ENCODE measurements at regions not wholly inside any gene's neighbourhood (a gene's known extent, or its start where the extent isn't known, plus 50 kb on each side); places are given as distances from the start of the nearest gene placed in this dataset.

DNA sequence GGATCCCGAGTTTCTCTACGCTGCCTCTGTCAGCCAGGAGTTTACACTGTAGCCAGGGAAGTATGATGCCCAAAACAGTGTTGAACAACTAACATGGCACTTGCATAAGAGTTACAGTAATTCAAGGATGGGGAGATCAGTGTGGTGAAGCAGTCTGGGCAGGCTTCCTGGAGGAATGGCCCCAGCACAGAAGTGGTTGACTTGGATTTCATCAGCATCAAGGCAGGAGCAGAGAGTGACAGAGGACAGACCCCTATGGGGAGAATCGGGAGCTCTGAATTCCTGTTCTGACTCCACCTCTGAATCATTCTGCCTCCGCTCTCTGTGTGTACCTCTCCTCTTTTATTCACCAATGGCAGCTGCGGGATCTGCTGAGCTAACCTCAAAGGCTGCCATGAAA lies 124.5 kb downstream of the KCNA5 start (continued):
- TF ChIP-seq, protein P1, sequence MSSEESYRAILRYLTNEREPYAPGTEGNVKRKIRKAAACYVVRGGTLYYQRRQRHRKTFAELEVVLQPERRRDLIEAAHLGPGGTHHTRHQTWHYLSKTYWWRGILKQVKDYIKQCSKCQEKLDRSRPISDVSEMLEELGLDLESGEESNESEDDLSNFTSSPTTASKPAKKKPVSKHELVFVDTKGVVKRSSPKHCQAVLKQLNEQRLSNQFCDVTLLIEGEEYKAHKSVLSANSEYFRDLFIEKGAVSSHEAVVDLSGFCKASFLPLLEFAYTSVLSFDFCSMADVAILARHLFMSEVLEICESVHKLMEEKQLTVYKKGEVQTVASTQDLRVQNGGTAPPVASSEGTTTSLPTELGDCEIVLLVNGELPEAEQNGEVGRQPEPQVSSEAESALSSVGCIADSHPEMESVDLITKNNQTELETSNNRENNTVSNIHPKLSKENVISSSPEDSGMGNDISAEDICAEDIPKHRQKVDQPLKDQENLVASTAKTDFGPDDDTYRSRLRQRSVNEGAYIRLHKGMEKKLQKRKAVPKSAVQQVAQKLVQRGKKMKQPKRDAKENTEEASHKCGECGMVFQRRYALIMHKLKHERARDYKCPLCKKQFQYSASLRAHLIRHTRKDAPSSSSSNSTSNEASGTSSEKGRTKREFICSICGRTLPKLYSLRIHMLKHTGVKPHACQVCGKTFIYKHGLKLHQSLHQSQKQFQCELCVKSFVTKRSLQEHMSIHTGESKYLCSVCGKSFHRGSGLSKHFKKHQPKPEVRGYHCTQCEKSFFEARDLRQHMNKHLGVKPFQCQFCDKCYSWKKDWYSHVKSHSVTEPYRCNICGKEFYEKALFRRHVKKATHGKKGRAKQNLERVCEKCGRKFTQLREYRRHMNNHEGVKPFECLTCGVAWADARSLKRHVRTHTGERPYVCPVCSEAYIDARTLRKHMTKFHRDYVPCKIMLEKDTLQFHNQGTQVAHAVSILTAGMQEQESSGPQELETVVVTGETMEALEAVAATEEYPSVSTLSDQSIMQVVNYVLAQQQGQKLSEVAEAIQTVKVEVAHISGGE (CRISPR knock-in tag; IDR thresholded peaks at IDR 0.05) = no peak
- no peak for TF ChIP-seq CHD4 (IDR thresholded peaks at IDR 0.05)
- TF ChIP-seq CBFB (IDR thresholded peaks at IDR 0.05; ENCODE audit: low read depth) = no peak
- TF ChIP-seq BRCA1 (IDR thresholded peaks at IDR 0.05; ENCODE audit: low read depth, low read length) = no peak
- TF ChIP-seq, protein P2, sequence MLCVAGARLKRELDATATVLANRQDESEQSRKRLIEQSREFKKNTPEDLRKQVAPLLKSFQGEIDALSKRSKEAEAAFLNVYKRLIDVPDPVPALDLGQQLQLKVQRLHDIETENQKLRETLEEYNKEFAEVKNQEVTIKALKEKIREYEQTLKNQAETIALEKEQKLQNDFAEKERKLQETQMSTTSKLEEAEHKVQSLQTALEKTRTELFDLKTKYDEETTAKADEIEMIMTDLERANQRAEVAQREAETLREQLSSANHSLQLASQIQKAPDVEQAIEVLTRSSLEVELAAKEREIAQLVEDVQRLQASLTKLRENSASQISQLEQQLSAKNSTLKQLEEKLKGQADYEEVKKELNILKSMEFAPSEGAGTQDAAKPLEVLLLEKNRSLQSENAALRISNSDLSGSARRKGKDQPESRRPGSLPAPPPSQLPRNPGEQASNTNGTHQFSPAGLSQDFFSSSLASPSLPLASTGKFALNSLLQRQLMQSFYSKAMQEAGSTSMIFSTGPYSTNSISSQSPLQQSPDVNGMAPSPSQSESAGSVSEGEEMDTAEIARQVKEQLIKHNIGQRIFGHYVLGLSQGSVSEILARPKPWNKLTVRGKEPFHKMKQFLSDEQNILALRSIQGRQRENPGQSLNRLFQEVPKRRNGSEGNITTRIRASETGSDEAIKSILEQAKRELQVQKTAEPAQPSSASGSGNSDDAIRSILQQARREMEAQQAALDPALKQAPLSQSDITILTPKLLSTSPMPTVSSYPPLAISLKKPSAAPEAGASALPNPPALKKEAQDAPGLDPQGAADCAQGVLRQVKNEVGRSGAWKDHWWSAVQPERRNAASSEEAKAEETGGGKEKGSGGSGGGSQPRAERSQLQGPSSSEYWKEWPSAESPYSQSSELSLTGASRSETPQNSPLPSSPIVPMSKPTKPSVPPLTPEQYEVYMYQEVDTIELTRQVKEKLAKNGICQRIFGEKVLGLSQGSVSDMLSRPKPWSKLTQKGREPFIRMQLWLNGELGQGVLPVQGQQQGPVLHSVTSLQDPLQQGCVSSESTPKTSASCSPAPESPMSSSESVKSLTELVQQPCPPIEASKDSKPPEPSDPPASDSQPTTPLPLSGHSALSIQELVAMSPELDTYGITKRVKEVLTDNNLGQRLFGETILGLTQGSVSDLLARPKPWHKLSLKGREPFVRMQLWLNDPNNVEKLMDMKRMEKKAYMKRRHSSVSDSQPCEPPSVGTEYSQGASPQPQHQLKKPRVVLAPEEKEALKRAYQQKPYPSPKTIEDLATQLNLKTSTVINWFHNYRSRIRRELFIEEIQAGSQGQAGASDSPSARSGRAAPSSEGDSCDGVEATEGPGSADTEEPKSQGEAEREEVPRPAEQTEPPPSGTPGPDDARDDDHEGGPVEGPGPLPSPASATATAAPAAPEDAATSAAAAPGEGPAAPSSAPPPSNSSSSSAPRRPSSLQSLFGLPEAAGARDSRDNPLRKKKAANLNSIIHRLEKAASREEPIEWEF (IDR thresholded peaks at IDR 0.05; ENCODE audit: insufficient replicate concordance, low read depth, low read length) = no peak

Measured in GM12878 (cell line).